ENCODE measurements at regions not wholly inside any gene's neighbourhood (a gene's known extent, or its start where the extent isn't known, plus 50 kb on each side); places are given as distances from the start of the nearest gene placed in this dataset.

DNA sequence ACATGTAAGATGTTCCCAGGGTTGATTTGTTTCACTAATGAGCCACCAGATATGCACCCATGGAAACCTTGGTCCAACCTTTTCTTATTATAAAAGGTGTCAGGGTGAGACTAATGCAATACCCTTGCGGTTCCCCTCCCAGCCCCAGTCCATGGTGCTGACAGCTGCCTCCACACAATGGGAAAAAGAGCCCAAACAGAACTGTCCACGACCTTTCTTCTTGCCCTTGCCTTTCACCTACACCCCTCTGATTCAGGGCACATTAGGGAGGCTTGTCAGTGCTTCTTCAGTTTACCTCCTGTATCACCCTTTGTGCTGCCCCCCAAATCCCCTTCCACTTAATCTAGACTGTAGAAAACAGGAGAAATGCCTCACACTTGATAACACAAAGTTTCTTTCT, 352.7 kb upstream of the CDH4 start:
- no peak for TF ChIP-seq ZNF274 (IDR thresholded peaks at IDR 0.05; ENCODE audit: low read length)
- TF ChIP-seq ZNF274 (tag by site-specific recombination; IDR thresholded peaks at IDR 0.05; ENCODE audit: borderline replicate concordance) = no peak
- TF ChIP-seq, protein P1, sequence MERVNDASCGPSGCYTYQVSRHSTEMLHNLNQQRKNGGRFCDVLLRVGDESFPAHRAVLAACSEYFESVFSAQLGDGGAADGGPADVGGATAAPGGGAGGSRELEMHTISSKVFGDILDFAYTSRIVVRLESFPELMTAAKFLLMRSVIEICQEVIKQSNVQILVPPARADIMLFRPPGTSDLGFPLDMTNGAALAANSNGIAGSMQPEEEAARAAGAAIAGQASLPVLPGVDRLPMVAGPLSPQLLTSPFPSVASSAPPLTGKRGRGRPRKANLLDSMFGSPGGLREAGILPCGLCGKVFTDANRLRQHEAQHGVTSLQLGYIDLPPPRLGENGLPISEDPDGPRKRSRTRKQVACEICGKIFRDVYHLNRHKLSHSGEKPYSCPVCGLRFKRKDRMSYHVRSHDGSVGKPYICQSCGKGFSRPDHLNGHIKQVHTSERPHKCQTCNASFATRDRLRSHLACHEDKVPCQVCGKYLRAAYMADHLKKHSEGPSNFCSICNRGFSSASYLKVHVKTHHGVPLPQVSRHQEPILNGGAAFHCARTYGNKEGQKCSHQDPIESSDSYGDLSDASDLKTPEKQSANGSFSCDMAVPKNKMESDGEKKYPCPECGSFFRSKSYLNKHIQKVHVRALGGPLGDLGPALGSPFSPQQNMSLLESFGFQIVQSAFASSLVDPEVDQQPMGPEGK (tag by site-specific recombination; IDR thresholded peaks at IDR 0.05) = no peak
- TF ChIP-seq, protein P2, sequence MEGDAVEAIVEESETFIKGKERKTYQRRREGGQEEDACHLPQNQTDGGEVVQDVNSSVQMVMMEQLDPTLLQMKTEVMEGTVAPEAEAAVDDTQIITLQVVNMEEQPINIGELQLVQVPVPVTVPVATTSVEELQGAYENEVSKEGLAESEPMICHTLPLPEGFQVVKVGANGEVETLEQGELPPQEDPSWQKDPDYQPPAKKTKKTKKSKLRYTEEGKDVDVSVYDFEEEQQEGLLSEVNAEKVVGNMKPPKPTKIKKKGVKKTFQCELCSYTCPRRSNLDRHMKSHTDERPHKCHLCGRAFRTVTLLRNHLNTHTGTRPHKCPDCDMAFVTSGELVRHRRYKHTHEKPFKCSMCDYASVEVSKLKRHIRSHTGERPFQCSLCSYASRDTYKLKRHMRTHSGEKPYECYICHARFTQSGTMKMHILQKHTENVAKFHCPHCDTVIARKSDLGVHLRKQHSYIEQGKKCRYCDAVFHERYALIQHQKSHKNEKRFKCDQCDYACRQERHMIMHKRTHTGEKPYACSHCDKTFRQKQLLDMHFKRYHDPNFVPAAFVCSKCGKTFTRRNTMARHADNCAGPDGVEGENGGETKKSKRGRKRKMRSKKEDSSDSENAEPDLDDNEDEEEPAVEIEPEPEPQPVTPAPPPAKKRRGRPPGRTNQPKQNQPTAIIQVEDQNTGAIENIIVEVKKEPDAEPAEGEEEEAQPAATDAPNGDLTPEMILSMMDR (tag by site-specific recombination; IDR thresholded peaks at IDR 0.05) = no peak
- TF ChIP-seq, protein P3, sequence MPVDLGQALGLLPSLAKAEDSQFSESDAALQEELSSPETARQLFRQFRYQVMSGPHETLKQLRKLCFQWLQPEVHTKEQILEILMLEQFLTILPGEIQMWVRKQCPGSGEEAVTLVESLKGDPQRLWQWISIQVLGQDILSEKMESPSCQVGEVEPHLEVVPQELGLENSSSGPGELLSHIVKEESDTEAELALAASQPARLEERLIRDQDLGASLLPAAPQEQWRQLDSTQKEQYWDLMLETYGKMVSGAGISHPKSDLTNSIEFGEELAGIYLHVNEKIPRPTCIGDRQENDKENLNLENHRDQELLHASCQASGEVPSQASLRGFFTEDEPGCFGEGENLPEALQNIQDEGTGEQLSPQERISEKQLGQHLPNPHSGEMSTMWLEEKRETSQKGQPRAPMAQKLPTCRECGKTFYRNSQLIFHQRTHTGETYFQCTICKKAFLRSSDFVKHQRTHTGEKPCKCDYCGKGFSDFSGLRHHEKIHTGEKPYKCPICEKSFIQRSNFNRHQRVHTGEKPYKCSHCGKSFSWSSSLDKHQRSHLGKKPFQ (tag by site-specific recombination; IDR thresholded peaks at IDR 0.05) = no peak
- TF ChIP-seq, protein P4, sequence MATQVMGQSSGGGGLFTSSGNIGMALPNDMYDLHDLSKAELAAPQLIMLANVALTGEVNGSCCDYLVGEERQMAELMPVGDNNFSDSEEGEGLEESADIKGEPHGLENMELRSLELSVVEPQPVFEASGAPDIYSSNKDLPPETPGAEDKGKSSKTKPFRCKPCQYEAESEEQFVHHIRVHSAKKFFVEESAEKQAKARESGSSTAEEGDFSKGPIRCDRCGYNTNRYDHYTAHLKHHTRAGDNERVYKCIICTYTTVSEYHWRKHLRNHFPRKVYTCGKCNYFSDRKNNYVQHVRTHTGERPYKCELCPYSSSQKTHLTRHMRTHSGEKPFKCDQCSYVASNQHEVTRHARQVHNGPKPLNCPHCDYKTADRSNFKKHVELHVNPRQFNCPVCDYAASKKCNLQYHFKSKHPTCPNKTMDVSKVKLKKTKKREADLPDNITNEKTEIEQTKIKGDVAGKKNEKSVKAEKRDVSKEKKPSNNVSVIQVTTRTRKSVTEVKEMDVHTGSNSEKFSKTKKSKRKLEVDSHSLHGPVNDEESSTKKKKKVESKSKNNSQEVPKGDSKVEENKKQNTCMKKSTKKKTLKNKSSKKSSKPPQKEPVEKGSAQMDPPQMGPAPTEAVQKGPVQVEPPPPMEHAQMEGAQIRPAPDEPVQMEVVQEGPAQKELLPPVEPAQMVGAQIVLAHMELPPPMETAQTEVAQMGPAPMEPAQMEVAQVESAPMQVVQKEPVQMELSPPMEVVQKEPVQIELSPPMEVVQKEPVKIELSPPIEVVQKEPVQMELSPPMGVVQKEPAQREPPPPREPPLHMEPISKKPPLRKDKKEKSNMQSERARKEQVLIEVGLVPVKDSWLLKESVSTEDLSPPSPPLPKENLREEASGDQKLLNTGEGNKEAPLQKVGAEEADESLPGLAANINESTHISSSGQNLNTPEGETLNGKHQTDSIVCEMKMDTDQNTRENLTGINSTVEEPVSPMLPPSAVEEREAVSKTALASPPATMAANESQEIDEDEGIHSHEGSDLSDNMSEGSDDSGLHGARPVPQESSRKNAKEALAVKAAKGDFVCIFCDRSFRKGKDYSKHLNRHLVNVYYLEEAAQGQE (tag by site-specific recombination; IDR thresholded peaks at IDR 0.05) = no peak

Data from HEK293 (cell line).